Skin epidermis (tissue), 12 donors: ENCODE measurements at regions not wholly inside any gene's neighbourhood (a gene's known extent, or its start where the extent isn't known, plus 50 kb on each side); places are given as distances from the start of the nearest gene placed in this dataset.

Experiments
- H3K27ac ChIP-seq, 21 experiments: fragments of 200-600 bp; sonication (generic) in 11 of 21; one replicate each; pipeline ENCODE4 v1.5.0; 2020; ENCODE audit warnings: mild to moderate bottlenecking in 3 of 21, inconsistent platforms in 2 of 21, moderate library complexity in 2 of 21
- H3K4me3 ChIP-seq, 7 experiments: fragments of 200-600 bp; sonication (generic) in 2 of 7; one replicate each; pipeline ENCODE4 v1.5.0; 2020; ENCODE audit warnings: inconsistent platforms in 2 of 7, mild to moderate bottlenecking in 2 of 7, moderate library complexity in 1 of 7

DNA sequence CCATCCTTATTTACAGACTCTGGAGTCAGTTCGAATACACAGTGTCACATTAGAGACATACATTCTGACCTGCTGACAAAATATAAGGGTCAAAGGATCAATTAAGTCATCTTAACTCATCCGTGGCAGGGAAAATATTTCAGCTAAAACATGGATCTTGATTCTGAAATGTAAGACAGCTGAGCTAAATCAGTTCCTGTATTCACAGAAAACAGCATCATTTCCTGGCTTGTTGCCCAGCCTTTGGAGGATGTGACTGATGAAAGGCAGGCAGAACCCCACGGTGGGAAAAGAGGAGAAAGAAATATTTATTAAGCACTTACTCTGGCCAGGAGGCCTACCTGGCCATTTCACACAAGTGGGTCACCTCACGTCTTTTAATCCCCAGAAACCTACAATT is 101.9 kb downstream of the GAS2L3 start:
- Histone ChIP-seq H3K27ac (no peak overlapping the region), H3K4me3 (no peak overlapping the region)

DNA sequence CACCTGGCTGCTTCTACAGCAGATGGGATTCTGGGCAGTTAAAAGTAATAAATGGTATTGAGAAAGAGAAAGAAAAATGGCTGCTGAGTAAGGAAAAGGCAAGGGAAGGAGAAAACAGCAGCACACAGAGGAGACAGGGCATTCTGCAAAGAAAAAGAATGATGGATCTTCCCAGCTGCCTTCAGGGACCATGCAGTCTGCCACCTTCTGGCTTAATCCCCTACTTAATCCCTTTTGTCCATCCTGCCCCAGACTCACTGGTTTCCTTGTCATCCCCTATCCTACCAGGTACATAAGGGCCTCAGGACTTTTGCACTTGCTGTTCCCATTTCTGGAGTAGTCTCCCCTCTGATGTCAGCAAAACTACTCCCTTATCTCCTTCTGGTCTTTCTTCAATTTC is 107.6 kb downstream of the GAS2L3 start:
- H3K4me3 ChIP-seq = no peak overlapping the region

DNA sequence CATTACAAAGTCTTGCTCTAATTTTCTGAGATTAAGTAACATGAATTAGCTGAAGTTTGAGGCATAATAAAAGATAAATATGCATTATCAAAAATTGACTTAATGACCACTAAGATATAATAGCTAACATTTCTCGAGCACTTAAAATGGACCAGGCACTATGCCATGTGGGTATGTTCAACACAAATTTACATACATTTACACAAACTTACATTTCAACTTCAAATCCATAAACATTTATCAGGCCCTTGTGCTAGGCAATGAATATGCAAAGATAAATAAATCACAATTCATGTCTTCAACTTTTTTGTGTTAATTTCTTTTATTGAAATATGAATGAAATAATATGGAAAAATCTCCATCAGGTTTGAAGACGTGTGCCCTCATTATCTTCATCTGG is 108.7 kb downstream of the GAS2L3 start:
- H3K4me3 ChIP-seq = no peak overlapping the region

More for the DNA sequence above, 107.6 kb downstream of the GAS2L3 start:
- no peak overlapping the region for H3K27ac ChIP-seq

DNA sequence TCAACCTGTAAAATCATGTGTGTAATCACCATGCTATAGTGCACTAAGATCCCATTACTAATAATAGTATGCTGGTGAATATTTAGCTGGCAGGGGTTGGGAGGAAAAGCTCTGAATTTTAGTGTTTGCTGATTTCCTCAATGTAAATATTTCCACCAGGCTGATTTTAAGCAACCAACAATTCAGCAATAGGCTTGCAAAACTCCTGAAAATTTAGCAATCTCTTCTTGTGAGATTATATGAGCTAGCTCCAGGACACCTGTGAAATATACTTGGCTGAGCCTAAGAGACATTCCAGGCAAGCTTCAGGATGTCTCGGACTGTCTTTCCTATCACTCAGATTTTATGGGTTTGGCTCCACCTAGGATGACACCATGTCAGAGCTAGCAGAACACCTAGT is 106.9 kb upstream of the ANO4 start:
- no peak overlapping the region for H3K27ac ChIP-seq
- H3K4me3 ChIP-seq = no peak overlapping the region

More for the DNA sequence above, 108.7 kb downstream of the GAS2L3 start:
- no peak overlapping the region for H3K27ac ChIP-seq

DNA sequence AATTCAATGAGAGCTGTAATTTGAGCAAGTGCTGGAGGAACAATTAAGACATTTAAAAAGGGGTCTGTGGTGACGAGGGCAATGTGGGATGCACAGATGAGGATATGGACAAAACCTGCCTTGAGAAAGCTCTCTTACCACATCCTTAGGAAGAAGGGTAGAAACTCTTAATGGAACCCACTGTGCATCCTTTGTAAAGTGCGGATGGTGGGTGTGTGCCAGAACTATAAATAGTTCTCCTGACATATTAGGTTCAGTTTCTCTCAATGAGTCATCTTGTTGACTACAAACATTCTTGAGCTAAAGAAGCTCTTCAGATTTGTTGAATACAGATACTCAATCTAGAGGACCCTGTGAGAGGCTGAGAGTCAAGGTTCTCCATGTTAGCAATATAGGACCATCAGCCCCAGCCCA is 106.1 kb upstream of the ANO4 start:
- no peak overlapping the region for H3K4me3 ChIP-seq

DNA sequence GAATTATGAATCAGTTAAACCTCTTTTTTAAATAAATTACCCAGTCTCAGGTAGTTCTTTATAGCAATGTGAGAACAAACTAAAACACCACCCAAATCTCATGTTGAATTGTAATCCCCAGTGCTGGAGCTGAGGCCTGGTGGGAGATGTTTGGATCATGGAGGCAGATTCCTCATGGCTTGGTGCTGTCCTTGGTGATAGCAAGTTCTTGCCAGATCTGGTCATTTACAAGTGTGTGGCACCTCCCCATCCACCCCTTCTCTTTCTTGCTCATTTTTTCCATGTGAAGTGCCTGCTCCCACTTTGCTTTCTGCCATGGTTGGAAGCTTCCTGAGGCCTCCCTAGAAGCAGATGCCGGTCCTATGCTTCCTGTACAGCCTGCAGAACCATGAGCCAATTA is 102.1 kb upstream of the ANO4 start:
- Histone ChIP-seq H3K4me3 (no peak overlapping the region), H3K27ac (no peak overlapping the region)

More for the DNA sequence above, 106.1 kb upstream of the ANO4 start:
- no peak overlapping the region for H3K27ac ChIP-seq

DNA sequence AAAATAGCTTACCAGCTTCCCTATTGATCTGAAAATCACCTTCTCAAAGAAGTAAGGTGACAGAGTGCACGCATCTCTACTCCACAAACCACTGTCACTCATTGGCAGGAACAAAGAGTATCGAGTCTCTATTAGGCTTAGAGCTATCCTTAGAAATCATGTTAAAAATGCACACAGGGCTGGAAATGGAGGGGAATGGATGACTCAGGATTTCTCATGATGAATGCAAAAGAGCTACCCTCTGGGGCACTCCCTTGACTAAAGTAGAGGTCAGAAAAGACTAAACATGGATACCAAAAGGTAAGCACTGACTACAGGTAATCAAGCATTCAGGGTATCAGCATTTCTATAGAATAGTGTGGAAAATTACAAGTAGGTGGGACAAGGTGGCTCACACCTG is 96.1 kb upstream of the ANO4 start:
- Histone ChIP-seq H3K27ac (no peak overlapping the region), H3K4me3 (no peak overlapping the region)

DNA sequence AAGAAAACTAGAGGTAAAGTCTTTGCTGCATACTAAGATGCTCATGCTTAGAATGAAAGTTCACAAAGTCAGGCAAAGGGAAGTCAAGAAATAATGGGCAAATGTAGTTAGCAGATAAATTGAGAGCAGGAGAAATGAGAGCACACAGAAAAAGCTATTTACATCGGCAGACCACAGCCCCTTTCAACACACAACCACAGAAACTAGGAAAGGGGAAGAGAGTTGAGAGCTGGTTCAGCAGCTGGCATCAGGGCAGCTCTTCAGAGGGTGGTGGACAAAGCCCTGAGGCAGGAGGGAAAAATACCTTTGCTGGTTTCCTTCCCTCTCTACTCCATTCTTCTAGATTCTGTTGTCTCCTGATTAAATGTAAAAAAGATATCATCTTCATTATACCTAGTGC is 95.4 kb upstream of the ANO4 start:
- H3K4me3 ChIP-seq = no peak overlapping the region
- H3K27ac ChIP-seq = no peak overlapping the region

DNA sequence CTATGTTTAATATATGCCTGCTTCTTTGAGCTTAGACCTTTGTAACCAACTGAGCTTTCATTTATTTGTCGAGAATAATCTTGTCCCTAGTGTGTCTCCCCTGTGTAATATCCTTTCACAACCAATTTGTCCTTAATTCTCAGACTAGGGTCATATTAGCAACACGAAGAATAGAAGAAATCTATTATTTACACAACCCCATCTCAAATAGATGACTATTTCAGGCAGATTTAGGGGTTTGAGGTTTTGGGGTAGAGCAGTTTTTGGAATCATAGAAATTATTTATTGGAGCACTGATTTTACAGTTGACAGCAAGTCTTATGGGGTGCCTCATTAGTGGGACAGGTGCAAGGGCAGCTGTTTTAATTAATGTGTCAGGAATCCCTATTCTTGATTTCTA is 91.2 kb upstream of the ANO4 start:
- Histone ChIP-seq H3K4me3 (no peak overlapping the region), H3K27ac (no peak overlapping the region)

DNA sequence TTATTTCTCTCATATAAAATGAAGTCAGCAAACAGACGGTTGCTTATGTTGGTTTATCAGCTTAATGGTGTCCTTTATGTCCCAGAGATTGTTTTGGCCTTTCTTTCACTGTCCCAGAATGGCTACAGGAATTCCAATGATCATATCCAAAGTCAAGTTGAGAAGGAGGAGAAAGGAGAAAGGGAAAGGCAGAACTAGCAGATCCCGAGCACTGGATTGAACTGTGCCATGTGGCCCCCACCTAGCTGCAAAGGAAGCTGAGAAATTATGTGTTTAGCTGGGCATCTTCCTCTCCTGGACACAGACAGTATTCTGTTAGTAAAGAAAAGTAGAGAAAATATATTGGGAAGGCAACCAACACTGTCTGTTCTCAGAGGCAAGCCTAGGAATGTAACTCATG is 90.7 kb upstream of the ANO4 start:
- H3K4me3 ChIP-seq = no peak overlapping the region
- no peak overlapping the region for H3K27ac ChIP-seq

DNA sequence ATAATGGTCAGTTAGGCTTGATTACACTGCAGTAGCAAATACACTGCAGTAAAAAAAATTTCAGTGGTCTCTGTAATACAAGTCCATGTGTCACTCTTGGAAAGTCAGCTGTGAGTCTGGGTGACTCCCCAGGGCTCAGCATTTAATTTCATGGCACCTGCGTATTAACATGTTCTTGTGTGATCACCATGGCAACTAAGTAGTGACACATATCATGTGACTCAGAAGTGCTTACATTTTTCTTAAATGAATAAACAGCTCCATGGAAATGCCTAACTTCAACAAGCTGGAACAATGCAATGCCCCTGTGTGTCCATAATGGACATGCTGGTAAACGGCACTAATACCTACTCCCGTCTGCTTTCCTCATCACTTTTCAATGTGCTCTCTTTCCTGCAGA is 88.5 kb upstream of the ANO4 start:
- no peak overlapping the region for H3K4me3 ChIP-seq
- H3K27ac ChIP-seq = no peak overlapping the region

DNA sequence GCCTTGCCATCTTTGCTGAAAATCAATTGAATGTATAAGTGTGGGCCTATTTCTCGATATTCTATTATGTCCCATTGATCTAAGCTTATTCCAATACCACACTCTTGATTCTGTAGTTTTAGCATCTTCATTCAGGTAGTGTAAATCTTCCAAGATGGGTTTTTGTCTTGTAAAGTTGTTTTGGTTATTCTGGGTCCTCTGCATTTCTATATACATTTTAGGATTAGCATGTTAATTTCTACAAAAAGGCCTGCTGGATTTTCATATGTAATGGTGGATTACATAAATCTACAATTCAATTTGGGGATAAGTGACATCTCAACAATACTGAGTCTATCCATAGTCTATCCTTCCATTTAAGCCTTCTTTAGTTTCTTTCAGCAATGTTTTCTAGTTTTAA is 86.0 kb upstream of the ANO4 start:
- H3K27ac ChIP-seq = no peak overlapping the region

DNA sequence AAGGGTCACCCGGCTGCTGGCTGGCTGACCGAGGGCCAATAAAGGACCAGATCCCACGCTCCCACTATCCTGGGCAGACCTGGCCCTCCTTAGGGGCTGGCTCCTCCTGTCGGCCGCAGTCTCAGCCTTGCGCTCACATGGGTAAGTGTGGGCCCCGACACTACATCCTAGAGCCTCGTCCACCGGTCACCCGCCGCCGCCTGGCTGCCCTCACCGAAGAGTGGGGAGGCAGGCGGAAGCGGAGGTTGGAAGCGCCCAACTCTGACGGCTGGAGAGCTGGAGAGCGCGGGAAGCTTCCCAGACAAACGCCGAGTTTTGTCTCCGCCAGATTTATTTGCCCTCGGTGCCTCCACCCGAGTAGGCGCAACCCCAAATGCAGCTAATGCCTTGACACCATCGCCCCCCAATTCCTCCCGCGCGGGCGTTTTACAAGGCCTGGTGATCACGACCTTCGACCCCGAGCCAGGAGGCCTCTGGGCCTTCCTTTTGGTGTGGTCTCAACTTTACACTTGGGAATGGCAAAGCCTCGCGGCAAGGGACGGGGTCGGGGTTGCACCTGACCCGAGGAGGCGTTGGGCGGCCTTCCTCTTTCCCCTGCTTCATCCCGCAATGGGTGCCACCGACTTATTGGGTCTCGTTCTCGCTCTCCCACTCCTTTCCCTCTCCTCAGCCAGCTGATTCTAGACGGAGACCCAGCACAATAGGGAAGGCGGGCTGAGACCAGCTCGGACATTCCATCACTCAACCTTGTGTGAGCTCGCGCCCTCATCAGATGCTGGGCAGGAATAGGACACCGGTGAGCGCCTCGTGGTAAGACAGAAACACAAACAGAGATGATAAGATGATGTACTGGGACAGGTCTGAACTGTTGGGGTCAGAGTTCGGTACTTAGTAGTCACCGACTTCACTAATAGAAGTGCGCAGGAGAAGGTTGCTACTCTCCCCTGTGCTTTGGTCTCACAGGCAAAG is 78.3 kb upstream of the ANO4 start:
- Histone ChIP-seq H3K4me3 (peak overlapping the region in 2 of 7 experiments; percentile 26 to 36), H3K27ac (no peak overlapping the region)

More for the DNA sequence above, 86.0 kb upstream of the ANO4 start:
- H3K4me3 ChIP-seq = no peak overlapping the region

DNA sequence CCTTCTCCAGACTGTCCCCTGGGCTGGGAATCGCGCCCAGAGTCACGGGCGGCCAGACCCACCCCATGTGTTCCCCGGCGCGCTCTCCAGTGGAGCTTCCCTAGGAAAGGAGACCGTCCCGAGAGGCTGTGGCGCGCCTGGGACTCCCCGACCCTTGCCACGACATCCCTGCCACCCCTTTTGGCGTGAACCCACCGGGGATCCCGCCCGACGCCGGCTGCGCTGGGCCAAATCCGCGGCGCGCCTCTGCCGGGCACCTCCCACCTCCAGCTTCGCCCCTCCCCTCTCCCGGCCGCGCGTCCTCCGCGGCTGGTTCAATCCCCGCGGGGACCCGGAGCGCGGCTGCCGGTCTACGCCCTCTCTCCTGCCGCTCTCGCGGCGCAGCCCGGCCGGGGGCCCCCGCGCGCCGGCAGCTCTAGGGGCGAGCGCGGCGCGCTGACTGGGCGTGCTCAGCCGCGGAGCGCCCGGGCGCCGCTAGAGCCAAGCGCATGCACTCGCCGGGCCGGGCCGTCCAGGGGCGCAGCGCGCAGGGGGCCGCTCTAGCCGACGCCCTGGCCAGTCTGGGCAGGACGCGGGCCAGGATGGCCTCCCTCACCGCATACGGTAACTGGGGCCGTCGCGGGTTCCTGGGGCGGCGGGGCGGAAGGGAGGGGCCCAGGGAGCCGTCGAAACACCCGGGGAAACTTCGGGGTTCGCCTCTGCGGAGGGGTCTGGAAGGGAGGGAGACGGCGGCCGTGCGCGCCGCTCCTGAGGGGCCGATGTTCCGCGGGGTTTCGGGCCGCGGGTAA is 77.4 kb upstream of the ANO4 start:
- H3K27ac ChIP-seq = no peak overlapping the region
- H3K4me3 ChIP-seq = peak overlapping the region in 4 of 7 experiments; percentile 5 to 36 (median 20)

DNA sequence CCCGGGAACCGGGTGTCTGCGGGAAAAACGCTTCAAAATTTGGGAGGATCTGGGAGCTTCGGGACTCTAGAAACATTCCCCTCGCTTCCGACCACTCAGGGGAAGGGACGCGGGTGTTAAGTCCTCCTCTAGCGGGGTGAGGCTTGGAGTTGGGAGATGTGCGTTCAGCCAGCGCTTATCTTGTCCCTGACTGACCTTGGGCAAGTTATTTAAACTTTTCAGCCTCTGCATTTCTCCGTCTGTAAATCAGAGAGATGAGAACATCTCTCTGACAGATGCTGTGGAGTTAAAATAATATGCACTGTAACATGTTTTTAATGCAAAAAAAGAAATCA is 76.9 kb upstream of the ANO4 start:
- Histone ChIP-seq H3K27ac (no peak overlapping the region), H3K4me3 (peak overlapping the region in 4 of 7 experiments; percentile 5 to 36 (median 20))

DNA sequence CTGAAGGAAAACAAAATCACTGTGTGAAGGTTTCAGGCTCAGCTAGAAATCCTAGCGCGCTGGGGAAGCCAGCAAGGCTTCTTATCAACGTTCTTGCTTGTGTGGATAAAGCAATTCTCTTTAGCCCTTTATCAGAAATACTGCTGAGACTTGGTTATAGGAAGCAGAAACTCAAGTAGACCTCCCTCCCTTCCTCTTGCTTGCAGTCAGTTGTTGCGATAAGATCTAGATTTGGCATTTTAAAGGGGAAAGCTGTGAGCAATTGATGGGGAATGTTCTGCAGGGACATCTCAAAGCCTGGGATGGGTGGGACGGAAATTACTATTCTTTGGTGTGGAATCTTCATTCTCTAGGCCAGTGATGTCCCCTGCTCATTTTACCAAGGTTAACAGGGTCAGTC is 76.4 kb upstream of the ANO4 start:
- H3K27ac ChIP-seq = no peak overlapping the region

DNA sequence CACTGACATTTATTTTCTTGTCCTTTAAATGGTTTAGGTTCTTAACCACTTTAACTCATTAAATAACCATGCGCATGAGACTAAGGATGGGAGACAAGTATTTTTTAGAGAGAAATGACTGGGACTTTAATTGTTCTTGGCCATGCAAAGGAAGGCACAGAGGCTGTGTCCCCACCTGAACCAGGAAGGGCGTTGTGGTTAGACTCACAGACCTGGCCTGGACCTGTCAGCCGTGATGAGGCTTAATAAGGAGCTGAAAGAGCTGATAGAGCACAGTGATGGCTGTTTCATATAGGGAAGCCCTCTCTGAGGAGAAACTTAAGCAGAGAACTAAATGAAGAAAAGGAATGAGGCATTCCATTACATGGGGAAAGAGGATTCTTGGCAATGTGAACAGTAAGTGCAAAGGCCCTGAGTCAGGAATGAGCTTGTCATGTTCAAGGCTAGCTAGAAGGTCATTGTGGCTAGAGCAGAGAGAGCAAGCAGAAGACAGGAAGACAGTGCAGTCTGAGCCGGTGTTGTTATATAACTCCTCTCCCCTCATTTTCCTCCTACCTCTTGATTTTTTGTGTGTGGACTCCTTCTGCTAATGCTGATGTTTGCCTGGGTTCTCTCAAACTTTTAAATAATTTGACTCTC is 74.4 kb upstream of the ANO4 start:
- Histone ChIP-seq H3K4me3 (no peak overlapping the region), H3K27ac (no peak overlapping the region)

More for the DNA sequence above, 76.4 kb upstream of the ANO4 start:
- H3K4me3 ChIP-seq = no peak overlapping the region

DNA sequence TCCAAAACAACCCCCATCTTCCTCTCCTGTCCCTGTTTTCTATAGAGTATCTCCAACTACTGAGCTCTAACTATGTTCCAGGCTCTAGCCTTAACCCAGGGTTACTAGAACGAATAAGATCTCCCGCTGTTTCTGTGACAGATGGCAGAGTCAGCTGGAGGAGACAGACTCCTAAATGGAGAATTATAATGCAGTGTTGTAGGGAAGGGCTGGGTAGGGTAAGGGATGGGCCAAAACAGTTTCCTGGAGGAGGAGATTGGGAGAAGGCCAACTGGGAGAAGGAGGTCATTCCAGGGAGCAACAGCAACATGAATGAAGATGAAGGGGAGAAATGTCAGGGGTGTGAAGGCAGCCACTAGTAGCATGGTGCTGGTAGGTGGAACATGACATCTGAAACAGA is 73.4 kb upstream of the ANO4 start:
- no peak overlapping the region for H3K27ac ChIP-seq
- H3K4me3 ChIP-seq = no peak overlapping the region

DNA sequence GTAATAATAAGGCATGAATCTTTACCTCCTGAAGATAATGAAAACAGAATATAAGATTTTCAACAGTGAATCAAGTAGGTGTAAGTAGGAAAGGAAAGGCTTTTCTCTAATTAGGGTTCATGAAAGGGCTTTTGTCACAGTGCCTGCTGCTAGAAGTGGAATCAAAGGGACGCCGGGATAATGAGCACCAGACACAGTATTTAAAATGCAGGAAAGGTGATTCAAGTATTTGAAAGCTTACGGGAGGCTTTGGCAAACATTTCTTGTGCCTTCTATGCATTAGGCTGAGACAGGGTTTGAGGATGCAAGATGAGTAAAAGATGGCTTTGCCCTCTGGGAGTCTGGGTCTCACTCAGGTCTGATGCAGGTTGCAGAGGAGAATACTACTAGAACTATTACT is 70.5 kb upstream of the ANO4 start:
- Histone ChIP-seq H3K27ac (no peak overlapping the region), H3K4me3 (no peak overlapping the region)

DNA sequence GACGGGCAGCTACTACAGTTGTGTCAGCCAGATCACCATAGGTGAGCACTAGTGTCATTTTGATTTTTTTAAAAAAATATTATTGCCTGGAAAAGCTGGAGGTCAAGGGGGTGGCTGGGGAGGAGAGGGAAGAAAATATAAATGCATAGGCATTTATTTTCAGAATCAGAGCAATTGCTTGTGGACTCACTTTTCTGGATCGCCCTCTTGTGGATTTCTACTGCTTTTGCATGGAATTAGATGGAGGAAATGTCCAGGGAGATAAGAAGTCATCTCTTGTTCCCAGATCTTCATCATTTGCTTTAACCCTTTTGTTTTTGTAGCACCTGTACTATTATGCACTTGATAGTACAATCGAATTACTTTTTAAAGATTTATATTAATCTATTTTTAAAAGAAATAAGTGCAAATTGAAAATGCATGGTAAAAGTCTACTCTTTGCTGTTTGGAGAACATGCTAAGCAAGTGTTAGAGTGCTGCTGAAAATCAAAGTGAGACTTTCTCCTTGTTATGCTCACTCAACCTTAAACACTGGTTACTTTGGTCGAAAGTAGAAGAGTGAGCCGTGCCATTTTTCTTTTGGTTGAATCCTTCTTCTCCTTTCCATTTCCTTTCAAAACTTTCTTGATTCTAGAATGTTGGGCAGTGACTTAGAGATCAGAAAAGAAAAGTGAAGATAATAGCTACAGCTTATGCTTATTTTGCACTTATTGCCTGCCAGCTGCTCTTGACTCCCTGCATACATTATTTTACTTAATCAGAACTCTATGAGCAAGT is 60.6 kb upstream of the ANO4 start:
- Histone ChIP-seq H3K4me3 (no peak overlapping the region), H3K27ac (no peak overlapping the region)
